ENCODE measurements at regions not wholly inside any gene's neighbourhood (a gene's known extent, or its start where the extent isn't known, plus 50 kb on each side); places are given as distances from the start of the nearest gene placed in this dataset.

- Histone ChIP-seq H3K9ac (ENCODE audit: low read length) (no peak overlapping the region), H3K36me3 (ENCODE audit: control insufficient read depth, insufficient read depth, low read length, severe bottlenecking) (no peaks in the 10 kb centered on the region), H3K27me3 (replicated peaks; ENCODE audit: control insufficient read depth, insufficient read depth, low read length) (no peaks in the 10 kb centered on the region), H3K9me3 (ENCODE audit: control insufficient read depth, low read length) (no peaks in the 10 kb centered on the region), H3K4me1 (ENCODE audit: control insufficient read depth, insufficient read depth, low read length) (peaks cover 5% of the 10 kb centered on the region), H3K4me3 (ENCODE audit: low read length) (no peak overlapping the region)
- no peak for DNase-seq (ENCODE audit: low read depth)
Measured at GRCh38 chr2:230661072-230661957, 51.3 kb upstream of the CAB39 start.
